SK-N-SH (cell line): ENCODE measurements at regions not wholly inside any gene's neighbourhood (a gene's known extent, or its start where the extent isn't known, plus 50 kb on each side); places are given as distances from the start of the nearest gene placed in this dataset.

Source experiments
- CTCF ChIA-PET: fragments of 300-600, 350-600 bp; formaldehyde crosslinking; extraction: SDS; loops from one replicate; lab custom pipeline; 2021; lab: Yijun Ruan, JAX
- POLR2A ChIA-PET: fragments of 350-600 bp; sonication (Branson Sonifier 250); formaldehyde crosslinking; extraction: SDS; loops from one replicate; lab custom pipeline; 2020; ENCODE audit warnings: antibody characterized with exemption, inconsistent platforms; lab: Yijun Ruan, JAX
- DNase-seq: peaks from one replicate; pipeline ENCODE4 v3.0.0; 2012
- H2AFZ ChIP-seq: fragments of 200-600 bp; sonication (generic); 2 replicates; pipeline ENCODE4 v1.8.1; 2016; ENCODE audit warnings: antibody characterized with exemption, mild to moderate bottlenecking, low read depth
- H3F3A ChIP-seq: fragments of 200-600 bp; sonication (generic); replicated peaks from 2 replicates; pipeline ENCODE3; 2016; ENCODE audit warnings: antibody characterized with exemption, mild to moderate bottlenecking; ENCODE audit not compliant: insufficient read depth
- H3K27ac ChIP-seq, 2 experiments: fragments of 200-500 bp in 1 of 2; fragments of 200-600 bp in 1 of 2; sonication (Bioruptor generic) in 1 of 2; sonication (generic), shearing (Covaris generic) in 1 of 2; 2 replicates each; pipeline versions ENCODE4 v1.5.1 to v1.6.1; 2014 to 2016; ENCODE audit warnings: low read depth in 2 of 2, inconsistent platforms in 1 of 2, low read length in 1 of 2, mild to moderate bottlenecking in 1 of 2, mixed read lengths in 1 of 2
- H3K27me3 ChIP-seq: fragments of 200-600 bp; sonication (generic), shearing (Covaris generic); 2 replicates; pipeline ENCODE4 v1.6.1; 2016; ENCODE audit warnings: mixed run types; ENCODE audit not compliant: insufficient read depth
- H3K36me3 ChIP-seq, 2 experiments: fragments of 200-500 bp in 1 of 2; fragments of 200-600 bp in 1 of 2; sonication (Bioruptor generic) in 1 of 2; sonication (generic) in 1 of 2; replicated peaks in 1 of 2; 2 replicates each; pipeline versions ENCODE3 to v1.5.1; 2014 to 2016; ENCODE audit warnings: low read length in 1 of 2, mild to moderate bottlenecking in 1 of 2; ENCODE audit not compliant: insufficient read depth in 2 of 2, control insufficient read depth in 1 of 2
- H3K4me1 ChIP-seq, 2 experiments: fragments of 200-500 bp in 1 of 2; fragments of 200-600 bp in 1 of 2; sonication (Bioruptor generic) in 1 of 2; sonication (generic), shearing (Covaris generic) in 1 of 2; 2 replicates each; pipeline versions ENCODE4 v1.5.1 to v1.6.1; 2014 to 2016; ENCODE audit warnings: low read depth in 1 of 2, low read length in 1 of 2, mixed run types in 1 of 2; ENCODE audit not compliant: insufficient read depth in 2 of 2, control insufficient read depth in 1 of 2
- H3K4me2 ChIP-seq: fragments of 200-600 bp; sonication (generic), shearing (Covaris generic); 2 replicates; pipeline ENCODE4 v1.6.1; 2017; ENCODE audit warnings: mixed run types
- H3K4me3 ChIP-seq, 2 experiments: fragments of 200-500 bp in 1 of 2; fragments of 200-600 bp in 1 of 2; sonication (Bioruptor generic) in 1 of 2; sonication (generic), shearing (Covaris generic) in 1 of 2; 2 replicates each; pipeline versions ENCODE4 v1.5.1 to v1.8.1; 2014 to 2016; ENCODE audit warnings: low read depth in 2 of 2, inconsistent platforms in 1 of 2, low read length in 1 of 2, mild to moderate bottlenecking in 1 of 2, mixed read lengths in 1 of 2, moderate library complexity in 1 of 2
- H3K79me2 ChIP-seq: fragments of 200-600 bp; sonication (generic); 2 replicates; pipeline ENCODE4 v1.8.1; 2017; ENCODE audit warnings: mild to moderate bottlenecking; ENCODE audit not compliant: insufficient read depth
- H3K9ac ChIP-seq: fragments of 200-600 bp; sonication (generic); 2 replicates; pipeline ENCODE4 v1.6.1; 2017; ENCODE audit warnings: mixed run types
- H3K9me2 ChIP-seq: fragments of 200-600 bp; sonication (generic); 2 replicates; pipeline ENCODE4 v1.6.1; 2017; ENCODE audit warnings: mixed run types
- H3K9me3 ChIP-seq: fragments of 200-600 bp; sonication (generic); 2 replicates; pipeline ENCODE4 v1.6.1; 2017; ENCODE audit warnings: mixed run types, mild to moderate bottlenecking, moderate library complexity
- H4K20me1 ChIP-seq: fragments of 200-600 bp; sonication (generic); 2 replicates; pipeline ENCODE4 v1.6.1; 2017; ENCODE audit warnings: mild to moderate bottlenecking, mixed run types; ENCODE audit not compliant: insufficient read depth
- EP300 ChIP-seq, 2 experiments: IDR thresholded peaks; 2 replicates each; pipeline versions ENCODE4 v1.4.0 to v1.6.1; 2012; ENCODE audit warnings: borderline replicate concordance in 1 of 2, low read depth in 1 of 2, low read length in 1 of 2
- FOSL2 ChIP-seq: IDR thresholded peaks from 2 replicates; pipeline ENCODE4 v1.4.0; 2012; ENCODE audit warnings: low read depth, mild to moderate bottlenecking, moderate library complexity, borderline replicate concordance
- GATA2 ChIP-seq: sonication (generic); formaldehyde crosslinking; IDR thresholded peaks from 2 replicates; pipeline ENCODE4 v1.5.0; 2020; ENCODE audit warnings: mild to moderate bottlenecking, missing genetic modification reagents
- IRF3 ChIP-seq: fragments of 150-350 bp; IDR thresholded peaks from 2 replicates; pipeline ENCODE4 v1.6.1; 2016; ENCODE audit warnings: mild to moderate bottlenecking, low read depth, low read length
- JUND ChIP-seq: IDR thresholded peaks from 2 replicates; pipeline ENCODE4 v1.4.0; 2012
- MXI1 ChIP-seq: IDR thresholded peaks from 2 replicates; pipeline ENCODE4 v1.6.1; 2012; ENCODE audit warnings: mild to moderate bottlenecking, low read depth, low read length, improper control_type of control experiment
- NFIC ChIP-seq: IDR thresholded peaks from 2 replicates; pipeline ENCODE4 v1.4.0; 2012; ENCODE audit warnings: borderline replicate concordance
- POLR2AphosphoS5 ChIP-seq: IDR thresholded peaks from 2 replicates; pipeline ENCODE4 v1.6.1; 2012; ENCODE audit warnings: low read depth, low read length
- REST ChIP-seq: IDR thresholded peaks from 2 replicates; pipeline ENCODE4 v1.6.1; 2012; ENCODE audit warnings: mild to moderate bottlenecking, low read depth, low read length, moderate library complexity
- SIN3A ChIP-seq: IDR thresholded peaks from 2 replicates; pipeline ENCODE4 v1.6.1; 2012; ENCODE audit warnings: low read depth, mild to moderate bottlenecking, low read length, moderate library complexity, borderline replicate concordance
- YY1 ChIP-seq: IDR thresholded peaks from 2 replicates; pipeline ENCODE4 v1.4.0; 2012; ENCODE audit warnings: low read depth, mild to moderate bottlenecking
- ZBTB33 ChIP-seq: IDR thresholded peaks from 2 replicates; pipeline ENCODE4 v1.4.0; 2012; ENCODE audit warnings: low read depth, borderline replicate concordance
- WGBS: methylation state at CpG from one replicate; pipeline ENCODE4 v1.1.6; 2017; ENCODE audit warnings: low lambda C conversion rate; 5-methylcytosine and 5-hydroxymethylcytosine counted together

- no peak overlapping the region for H3K9ac ChIP-seq
- TF ChIP-seq NFIC (no peak), SIN3A (no peak), GATA2 (CRISPR knock-in tag) (no peak), EP300 (IDR thresholded peaks at IDR 0.05; ENCODE audit: borderline replicate concordance in 1 of 2, low read depth in 1 of 2, low read length in 1 of 2) (no peak), REST (no peak), MXI1 (no peak), ZBTB33 (no peak), POLR2AphosphoS5 (no peak), JUND (no peak), FOSL2 (no peak), YY1 (no peak), IRF3 (no peak)
- no peaks in the 10 kb centered on the region for H3K4me1 ChIP-seq
- H4K20me1 ChIP-seq, result no peaks in the 10 kb centered on the region
- WGBS, result 8% methylated on average over 12 of the region's 13 CpGs
- CTCF ChIA-PET, result no interaction called here
- no peaks in the 10 kb centered on the region for H3K27me3 ChIP-seq
- H3K4me3 ChIP-seq, result no peak overlapping the region
- no peaks in the 10 kb centered on the region for H3K36me3 ChIP-seq
- no peaks in the 10 kb centered on the region for H3K9me3 ChIP-seq
- no peak overlapping the region for H3K27ac ChIP-seq
- H3K4me2 ChIP-seq, result no peak overlapping the region
- DNase-seq, result no peak
- no peak overlapping the region for H2AFZ ChIP-seq
- H3K9me2 ChIP-seq, result no peaks in the 10 kb centered on the region
- no peaks in the 10 kb centered on the region for H3F3A ChIP-seq
- POLR2A ChIA-PET, result no interaction called here
- no peaks in the 10 kb centered on the region for H3K79me2 ChIP-seq
These were observed 165.0 kb downstream of the TENT4A start for GRCh38 chr5:6877986-6878828.
